ENCODE measurements at regions not wholly inside any gene's neighbourhood (a gene's known extent, or its start where the extent isn't known, plus 50 kb on each side); places are given as distances from the start of the nearest gene placed in this dataset.

GRCh38 chr11:69416762-69417698 lies 64.4 kb upstream of the LINC01488 start:
- TF ChIP-seq CTCF (IDR thresholded peaks at IDR 0.05): no peak
- no peak for TF ChIP-seq FOXP1 (CRISPR knock-in tag; IDR thresholded peaks at IDR 0.05; ENCODE audit: borderline replicate concordance)
- no peak for TF ChIP-seq PREB (CRISPR knock-in tag; IDR thresholded peaks at IDR 0.05; ENCODE audit: borderline replicate concordance)
- no peak for TF ChIP-seq JUN (CRISPR knock-in tag; IDR thresholded peaks at IDR 0.05)
- TF ChIP-seq RELA (CRISPR knock-in tag; IDR thresholded peaks at IDR 0.05; ENCODE audit: borderline replicate concordance): no peak
- no peak for TF ChIP-seq AR (CRISPR knock-in tag; IDR thresholded peaks at IDR 0.05)
- TF ChIP-seq HMGXB4 (CRISPR knock-in tag; IDR thresholded peaks at IDR 0.05): no peak
- no peak for TF ChIP-seq CREB1 (CRISPR knock-in tag; IDR thresholded peaks at IDR 0.05)
- TF ChIP-seq NR3C1 (CRISPR knock-in tag; conservative IDR thresholded peaks at IDR 0.05; ENCODE audit: low read depth): no peak
